Testis (tissue), 2 donors: ENCODE measurements at regions not wholly inside any gene's neighbourhood (a gene's known extent, or its start where the extent isn't known, plus 50 kb on each side); places are given as distances from the start of the nearest gene placed in this dataset.

Source experiments
- CTCF ChIP-seq, 3 experiments: fragments of 450-650 bp in 2 of 3; fragments of 200-600 bp in 1 of 3; sonication (generic) in 1 of 3; IDR thresholded peaks; one replicate each; pipeline ENCODE4 v1.5.1; 2016 to 2019; ENCODE audit warnings: antibody characterized with exemption in 3 of 3, mild to moderate bottlenecking in 2 of 3, moderate library complexity in 1 of 3
- POLR2A ChIP-seq: fragments of 450-650 bp; IDR thresholded peaks from one replicate; pipeline ENCODE4 v1.6.1; 2017; ENCODE audit warnings: antibody characterized with exemption, mild to moderate bottlenecking, moderate library complexity

DNA sequence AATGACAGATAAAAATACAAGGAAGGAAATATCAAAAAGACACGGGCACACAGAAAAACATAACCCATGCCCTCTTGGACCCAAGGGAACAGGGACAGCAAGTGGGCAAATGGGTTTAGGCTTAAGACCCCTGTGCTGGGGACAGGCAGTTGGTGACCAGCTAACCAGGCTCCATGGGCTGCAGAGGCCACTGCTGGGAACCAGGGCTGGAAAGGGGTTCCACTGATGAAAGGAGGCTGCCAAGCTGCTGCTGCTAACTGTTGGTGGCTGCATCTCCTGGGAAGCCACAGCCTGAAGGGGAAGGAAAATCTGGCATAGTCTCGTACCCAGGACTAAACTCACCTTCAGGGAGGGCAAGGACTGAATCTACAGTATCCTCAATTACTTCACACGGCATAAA lies 579.2 kb upstream of the MGMT start:
- TF ChIP-seq CTCF (IDR thresholded peaks at IDR 0.05) = no peak
- no peak for TF ChIP-seq POLR2A
